ENCODE measurements at regions not wholly inside any gene's neighbourhood (a gene's known extent, or its start where the extent isn't known, plus 50 kb on each side); places are given as distances from the start of the nearest gene placed in this dataset.

DNA sequence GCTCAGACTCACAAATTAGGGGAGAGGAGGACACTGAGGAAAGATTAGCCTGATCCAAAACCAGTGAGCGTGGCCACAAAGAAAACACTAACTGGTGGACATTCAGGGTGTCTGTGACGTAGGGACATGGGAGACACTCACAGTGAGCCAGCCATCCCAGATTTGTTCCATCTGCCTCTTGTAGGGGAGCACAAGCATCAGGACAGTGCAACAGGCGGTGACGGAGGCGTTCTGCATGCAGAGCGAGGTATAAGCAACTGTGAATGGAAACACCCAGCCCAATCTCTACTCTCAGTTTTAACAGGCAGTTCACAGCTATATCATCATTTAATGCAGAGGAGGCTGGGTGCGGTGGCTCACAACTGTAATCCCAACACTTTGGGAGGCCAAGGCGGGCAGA lies 52.8 kb upstream of the TOMM7 start:
- in situ Hi-C loops (cut with HindIII; ENCODE audit: low pct_ligation_motif_present, low sequenced_read_pairs) = no loop called here
- Histone ChIP-seq H3K27me3 (replicated peaks) (no peaks in the 10 kb centered on the region), H3K4me3 (ENCODE audit: low read depth, low read length) (no peak overlapping the region), H3K27ac (no peak overlapping the region), H3K36me3 (replicated peaks) (no peaks in the 10 kb centered on the region)
- TF ChIP-seq CTCF (IDR thresholded peaks at IDR 0.05; ENCODE audit: low read depth, low read length, missing control alignments) = no peak
- DNase-seq = no peak

DNA sequence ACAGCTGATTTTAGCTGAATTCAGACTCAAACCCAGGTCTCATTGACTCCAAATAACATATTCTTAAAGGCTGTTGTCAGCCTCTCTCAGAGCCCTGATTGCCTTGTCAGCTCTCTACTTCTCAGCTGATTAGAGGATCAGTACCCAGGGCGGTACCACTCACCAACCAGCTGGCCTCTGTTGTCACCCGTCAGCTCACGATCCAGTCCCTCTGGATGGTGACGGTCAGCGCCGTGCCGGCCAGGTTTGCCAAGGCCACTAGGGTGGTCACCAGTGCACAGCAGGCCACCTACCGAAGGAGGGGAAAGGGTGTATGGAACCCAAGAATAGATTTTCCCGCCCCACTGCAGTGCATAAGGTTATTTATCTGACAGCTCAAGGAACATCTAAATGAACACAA lies 52.3 kb upstream of the TOMM7 start:
- H3K4me3 ChIP-seq (ENCODE audit: low read depth, low read length) = no peak overlapping the region
- in situ Hi-C loops (cut with HindIII; ENCODE audit: low pct_ligation_motif_present, low sequenced_read_pairs) = loop anchor here (25.0 kb wide), 1 partner anchor 187 kb away; no protein-coding TSS in a partner anchor
- H3K36me3 ChIP-seq (replicated peaks) = no peaks in the 10 kb centered on the region
- no peak for DNase-seq
- no peak for TF ChIP-seq CTCF (IDR thresholded peaks at IDR 0.05; ENCODE audit: low read depth, low read length, missing control alignments)
- no peaks in the 10 kb centered on the region for H3K27me3 ChIP-seq (replicated peaks)
- no peak overlapping the region for H3K27ac ChIP-seq

All from brain microvascular endothelial cell (primary cell).